ENCODE measurements at regions not wholly inside any gene's neighbourhood (a gene's known extent, or its start where the extent isn't known, plus 50 kb on each side); places are given as distances from the start of the nearest gene placed in this dataset.

- TF ChIP-seq TAF1 (IDR thresholded peaks at IDR 0.05; ENCODE audit: borderline replicate concordance, insufficient read depth, low read length) = no peak
- no peak for TF ChIP-seq FOXP2 (optimal IDR thresholded peaks at IDR 0.05; ENCODE audit: borderline replicate concordance, extremely low read depth, extremely low read length, insufficient read depth)
- TF ChIP-seq, protein P1, sequence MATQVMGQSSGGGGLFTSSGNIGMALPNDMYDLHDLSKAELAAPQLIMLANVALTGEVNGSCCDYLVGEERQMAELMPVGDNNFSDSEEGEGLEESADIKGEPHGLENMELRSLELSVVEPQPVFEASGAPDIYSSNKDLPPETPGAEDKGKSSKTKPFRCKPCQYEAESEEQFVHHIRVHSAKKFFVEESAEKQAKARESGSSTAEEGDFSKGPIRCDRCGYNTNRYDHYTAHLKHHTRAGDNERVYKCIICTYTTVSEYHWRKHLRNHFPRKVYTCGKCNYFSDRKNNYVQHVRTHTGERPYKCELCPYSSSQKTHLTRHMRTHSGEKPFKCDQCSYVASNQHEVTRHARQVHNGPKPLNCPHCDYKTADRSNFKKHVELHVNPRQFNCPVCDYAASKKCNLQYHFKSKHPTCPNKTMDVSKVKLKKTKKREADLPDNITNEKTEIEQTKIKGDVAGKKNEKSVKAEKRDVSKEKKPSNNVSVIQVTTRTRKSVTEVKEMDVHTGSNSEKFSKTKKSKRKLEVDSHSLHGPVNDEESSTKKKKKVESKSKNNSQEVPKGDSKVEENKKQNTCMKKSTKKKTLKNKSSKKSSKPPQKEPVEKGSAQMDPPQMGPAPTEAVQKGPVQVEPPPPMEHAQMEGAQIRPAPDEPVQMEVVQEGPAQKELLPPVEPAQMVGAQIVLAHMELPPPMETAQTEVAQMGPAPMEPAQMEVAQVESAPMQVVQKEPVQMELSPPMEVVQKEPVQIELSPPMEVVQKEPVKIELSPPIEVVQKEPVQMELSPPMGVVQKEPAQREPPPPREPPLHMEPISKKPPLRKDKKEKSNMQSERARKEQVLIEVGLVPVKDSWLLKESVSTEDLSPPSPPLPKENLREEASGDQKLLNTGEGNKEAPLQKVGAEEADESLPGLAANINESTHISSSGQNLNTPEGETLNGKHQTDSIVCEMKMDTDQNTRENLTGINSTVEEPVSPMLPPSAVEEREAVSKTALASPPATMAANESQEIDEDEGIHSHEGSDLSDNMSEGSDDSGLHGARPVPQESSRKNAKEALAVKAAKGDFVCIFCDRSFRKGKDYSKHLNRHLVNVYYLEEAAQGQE (IDR thresholded peaks at IDR 0.05; ENCODE audit: insufficient read depth in 1 of 2, low read depth in 2 of 2, low read length in 2 of 2) = no peak
- TF ChIP-seq SIN3A (IDR thresholded peaks at IDR 0.05; ENCODE audit: borderline replicate concordance, insufficient read depth, low read length) = no peak
- no peak for TF ChIP-seq POLR2AphosphoS5 (IDR thresholded peaks at IDR 0.05; ENCODE audit: low read depth, low read length)
Observed at GRCh38 chr10:113397047-113397446, 155.8 kb upstream of the HABP2 start.

DNA sequence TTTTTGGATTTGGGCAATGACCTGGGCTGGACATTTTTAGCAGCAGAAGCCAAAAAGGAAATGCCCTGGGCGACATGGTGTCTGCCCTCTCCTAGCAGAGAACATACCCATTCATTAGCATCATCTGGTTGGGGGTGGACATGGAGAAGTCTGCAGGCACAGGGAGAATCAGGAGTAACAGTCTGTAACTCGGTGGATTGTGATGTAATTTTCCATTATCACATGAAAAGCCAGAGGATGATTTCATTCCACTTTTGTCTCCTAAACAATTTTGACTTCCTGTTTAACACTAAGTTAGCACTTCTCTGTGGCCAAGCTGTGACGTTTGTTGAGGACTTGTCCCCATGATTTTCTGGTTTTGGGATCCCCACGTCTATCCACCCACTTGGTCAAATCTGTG is 153.8 kb upstream of the HABP2 start:
- TF ChIP-seq SIN3A (IDR thresholded peaks at IDR 0.05; ENCODE audit: borderline replicate concordance, insufficient read depth, low read length) (no peak), POLR2AphosphoS5 (IDR thresholded peaks at IDR 0.05; ENCODE audit: low read depth, low read length) (no peak), TAF1 (IDR thresholded peaks at IDR 0.05; ENCODE audit: borderline replicate concordance, insufficient read depth, low read length) (no peak), FOXP2 (optimal IDR thresholded peaks at IDR 0.05; ENCODE audit: borderline replicate concordance, extremely low read depth, extremely low read length, insufficient read depth) (no peak)
- TF ChIP-seq, protein P1 (IDR thresholded peaks at IDR 0.05; ENCODE audit: insufficient read depth in 1 of 2, low read depth in 2 of 2, low read length in 2 of 2) = no peak

DNA sequence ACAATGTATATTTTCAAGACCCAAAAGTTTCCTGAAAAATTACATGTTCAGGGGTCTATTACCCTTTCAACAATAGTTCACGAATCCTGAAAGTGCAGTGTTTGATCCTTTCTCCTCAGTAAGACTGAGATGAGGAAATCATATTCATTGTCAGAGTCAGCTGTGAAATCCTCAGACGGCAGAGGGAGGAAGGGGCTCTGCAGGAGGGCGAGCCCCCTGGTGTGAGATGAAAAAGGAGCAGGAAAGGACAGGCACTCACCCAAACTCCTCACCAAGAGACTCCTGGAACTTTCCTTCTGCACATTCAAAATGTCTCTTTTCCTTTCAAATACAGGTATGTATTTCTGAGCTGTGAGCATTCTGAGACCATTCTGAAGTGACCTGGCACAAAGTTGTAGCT is 150.3 kb upstream of the HABP2 start:
- TF ChIP-seq POLR2AphosphoS5 (IDR thresholded peaks at IDR 0.05; ENCODE audit: low read depth, low read length) (no peak), TAF1 (IDR thresholded peaks at IDR 0.05; ENCODE audit: borderline replicate concordance, insufficient read depth, low read length) (no peak), FOXP2 (optimal IDR thresholded peaks at IDR 0.05; ENCODE audit: borderline replicate concordance, extremely low read depth, extremely low read length, insufficient read depth) (no peak), SIN3A (IDR thresholded peaks at IDR 0.05; ENCODE audit: borderline replicate concordance, insufficient read depth, low read length) (no peak)
- TF ChIP-seq, protein P1 (IDR thresholded peaks at IDR 0.05; ENCODE audit: insufficient read depth in 1 of 2, low read depth in 2 of 2, low read length in 2 of 2) = no peak

- TF ChIP-seq, protein P1 (IDR thresholded peaks at IDR 0.05; ENCODE audit: insufficient read depth in 1 of 2, low read depth in 2 of 2, low read length in 2 of 2) = no peak
- no peak for TF ChIP-seq TAF1 (IDR thresholded peaks at IDR 0.05; ENCODE audit: borderline replicate concordance, insufficient read depth, low read length)
- TF ChIP-seq SIN3A (IDR thresholded peaks at IDR 0.05; ENCODE audit: borderline replicate concordance, insufficient read depth, low read length) = no peak
- no peak for TF ChIP-seq FOXP2 (optimal IDR thresholded peaks at IDR 0.05; ENCODE audit: borderline replicate concordance, extremely low read depth, extremely low read length, insufficient read depth)
- TF ChIP-seq POLR2AphosphoS5 (IDR thresholded peaks at IDR 0.05; ENCODE audit: low read depth, low read length) = no peak
Observed at GRCh38 chr10:113407218-113407617, 145.6 kb upstream of the HABP2 start.

DNA sequence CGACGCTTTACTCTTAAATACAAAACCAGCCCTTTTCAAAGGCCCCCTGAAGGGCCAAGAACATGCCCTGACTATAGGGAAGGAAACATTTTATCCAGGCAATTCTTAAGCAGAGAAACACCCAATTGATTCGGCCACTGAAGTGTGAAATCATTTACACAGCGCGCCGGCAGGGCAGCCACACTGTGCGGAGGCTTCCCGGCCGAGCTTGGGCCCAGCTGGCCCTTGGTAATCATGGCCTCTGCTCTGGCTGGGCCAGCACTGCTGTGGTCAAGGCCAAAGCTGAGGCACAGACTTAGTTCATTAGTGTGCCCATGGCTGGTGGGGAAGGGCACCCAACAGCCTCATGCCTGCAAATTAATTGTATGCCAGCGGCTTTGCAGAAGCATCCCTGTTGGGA is 143.7 kb upstream of the HABP2 start:
- TF ChIP-seq POLR2AphosphoS5 (IDR thresholded peaks at IDR 0.05; ENCODE audit: low read depth, low read length) (no peak), SIN3A (IDR thresholded peaks at IDR 0.05; ENCODE audit: borderline replicate concordance, insufficient read depth, low read length) (no peak), TAF1 (IDR thresholded peaks at IDR 0.05; ENCODE audit: borderline replicate concordance, insufficient read depth, low read length) (no peak), FOXP2 (optimal IDR thresholded peaks at IDR 0.05; ENCODE audit: borderline replicate concordance, extremely low read depth, extremely low read length, insufficient read depth) (no peak)
- TF ChIP-seq, protein P1 (IDR thresholded peaks at IDR 0.05; ENCODE audit: insufficient read depth in 1 of 2, low read depth in 2 of 2, low read length in 2 of 2) = no peak

Measured in PFSK-1 (cell line).